ENCODE measurements at regions not wholly inside any gene's neighbourhood (a gene's known extent, or its start where the extent isn't known, plus 50 kb on each side); places are given as distances from the start of the nearest gene placed in this dataset.

DNA sequence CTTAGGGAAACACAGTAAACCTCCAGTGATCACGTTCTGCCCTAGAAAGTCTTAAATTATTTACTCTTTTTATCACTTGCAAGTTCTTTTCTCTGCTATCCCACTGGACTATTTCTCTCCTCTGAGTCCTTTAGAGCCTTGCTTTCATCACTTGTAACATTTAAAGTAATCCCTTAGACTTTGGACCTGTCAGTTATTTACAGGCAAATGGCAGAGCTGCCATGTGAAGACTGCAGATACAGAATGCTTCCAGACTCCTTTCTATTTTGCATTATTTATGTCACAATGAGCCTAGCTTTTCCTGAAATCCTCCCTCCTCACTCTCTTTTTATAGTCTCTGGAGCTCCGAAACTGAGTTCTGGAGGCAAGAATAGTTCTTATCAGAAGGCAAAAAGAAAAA is 325.6 kb upstream of the TRIB2 start:
- Histone ChIP-seq H3K27ac (no peak overlapping the region), H3K4me3 (no peak overlapping the region), H3K36me3 (replicated peaks in 1 of 2; ENCODE audit: insufficient read depth in 1 of 2, low read depth in 2 of 2) (no peaks in the 10 kb centered on the region), H3K27me3 (no peaks in the 10 kb centered on the region), H3K4me1 (no peaks in the 10 kb centered on the region), H3K9me3 (no peaks in the 10 kb centered on the region)
- intact Hi-C loops (cut with DNase I), result no loop called here
- TF ChIP-seq, protein P1, sequence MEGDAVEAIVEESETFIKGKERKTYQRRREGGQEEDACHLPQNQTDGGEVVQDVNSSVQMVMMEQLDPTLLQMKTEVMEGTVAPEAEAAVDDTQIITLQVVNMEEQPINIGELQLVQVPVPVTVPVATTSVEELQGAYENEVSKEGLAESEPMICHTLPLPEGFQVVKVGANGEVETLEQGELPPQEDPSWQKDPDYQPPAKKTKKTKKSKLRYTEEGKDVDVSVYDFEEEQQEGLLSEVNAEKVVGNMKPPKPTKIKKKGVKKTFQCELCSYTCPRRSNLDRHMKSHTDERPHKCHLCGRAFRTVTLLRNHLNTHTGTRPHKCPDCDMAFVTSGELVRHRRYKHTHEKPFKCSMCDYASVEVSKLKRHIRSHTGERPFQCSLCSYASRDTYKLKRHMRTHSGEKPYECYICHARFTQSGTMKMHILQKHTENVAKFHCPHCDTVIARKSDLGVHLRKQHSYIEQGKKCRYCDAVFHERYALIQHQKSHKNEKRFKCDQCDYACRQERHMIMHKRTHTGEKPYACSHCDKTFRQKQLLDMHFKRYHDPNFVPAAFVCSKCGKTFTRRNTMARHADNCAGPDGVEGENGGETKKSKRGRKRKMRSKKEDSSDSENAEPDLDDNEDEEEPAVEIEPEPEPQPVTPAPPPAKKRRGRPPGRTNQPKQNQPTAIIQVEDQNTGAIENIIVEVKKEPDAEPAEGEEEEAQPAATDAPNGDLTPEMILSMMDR (IDR thresholded peaks at IDR 0.05), result no peak
- no peak for TF ChIP-seq POLR2A (IDR thresholded peaks at IDR 0.05)
- ATAC-seq, result no peak
- no peak for DNase-seq
- 42 to 62% methylated on average over 2 of the region's 2 CpGs for WGBS, 2 donors

DNA sequence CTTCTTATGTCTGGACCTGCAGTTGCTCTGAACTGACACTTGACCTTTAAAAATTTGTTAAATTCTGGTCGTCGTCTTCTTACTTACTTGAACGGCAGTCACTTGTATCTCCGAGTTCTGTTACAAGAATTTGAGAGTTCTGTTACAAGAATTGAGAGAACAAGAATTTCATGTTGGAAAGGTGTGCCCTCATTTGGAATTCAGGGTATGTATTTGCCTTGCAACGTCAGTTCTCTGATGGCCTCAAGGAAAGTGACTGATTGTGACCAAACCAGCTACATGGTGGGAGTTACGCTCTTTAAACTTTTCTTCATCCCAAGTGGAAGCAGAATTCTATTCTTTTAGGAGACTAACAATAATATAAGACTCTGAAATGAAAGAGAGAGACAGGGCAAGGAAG is 320.0 kb upstream of the TRIB2 start:
- no peak for DNase-seq
- H3K27me3 ChIP-seq, result no peaks in the 10 kb centered on the region
- H3K27ac ChIP-seq, result no peak overlapping the region
- H3K4me1 ChIP-seq, result no peaks in the 10 kb centered on the region
- whole genome bisulfite sequencing, 2 donors, result 77 to 82% methylated on average over 6 of the region's 6 CpGs
- no peak for ATAC-seq
- H3K4me3 ChIP-seq, result no peak overlapping the region
- intact Hi-C loops (cut with DNase I), result no loop called here
- H3K9me3 ChIP-seq, result no peaks in the 10 kb centered on the region
- no peak for TF ChIP-seq POLR2A (IDR thresholded peaks at IDR 0.05)
- TF ChIP-seq, protein P1 (IDR thresholded peaks at IDR 0.05), result no peak
- no peaks in the 10 kb centered on the region for H3K36me3 ChIP-seq (replicated peaks in 1 of 2; ENCODE audit: insufficient read depth in 1 of 2, low read depth in 2 of 2)

DNA sequence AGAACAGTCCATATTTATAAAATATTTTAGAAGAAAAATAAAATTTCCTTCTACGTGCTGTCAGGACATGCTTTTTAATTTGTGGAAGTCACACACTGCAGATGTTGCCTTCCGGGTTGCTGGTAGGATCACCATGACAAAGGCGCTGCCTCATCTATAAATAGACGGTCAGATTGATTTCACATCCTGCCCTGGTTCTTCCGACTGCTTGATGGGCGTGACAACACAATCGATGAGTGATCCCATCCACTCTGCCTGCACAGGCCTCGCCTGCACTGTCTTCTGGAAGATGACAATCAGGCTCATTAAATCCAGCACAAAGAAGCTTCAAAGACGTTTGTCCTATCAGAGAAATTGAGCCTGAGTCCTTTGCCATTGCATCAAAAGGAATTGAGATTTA is 318.9 kb upstream of the TRIB2 start:
- Histone ChIP-seq H3K4me1 (no peaks in the 10 kb centered on the region), H3K4me3 (no peak overlapping the region), H3K36me3 (replicated peaks in 1 of 2; ENCODE audit: insufficient read depth in 1 of 2, low read depth in 2 of 2) (no peaks in the 10 kb centered on the region), H3K27ac (no peak overlapping the region), H3K9me3 (no peaks in the 10 kb centered on the region), H3K27me3 (no peaks in the 10 kb centered on the region)
- ATAC-seq, result no peak
- DNase-seq, result no peak
- intact Hi-C loops (cut with DNase I), result no loop called here
- WGBS, 2 donors, result 71 to 79% methylated on average over 9 of the region's 9 CpGs
- TF ChIP-seq, protein P1 (IDR thresholded peaks at IDR 0.05), result no peak
- TF ChIP-seq POLR2A (IDR thresholded peaks at IDR 0.05), result no peak

DNA sequence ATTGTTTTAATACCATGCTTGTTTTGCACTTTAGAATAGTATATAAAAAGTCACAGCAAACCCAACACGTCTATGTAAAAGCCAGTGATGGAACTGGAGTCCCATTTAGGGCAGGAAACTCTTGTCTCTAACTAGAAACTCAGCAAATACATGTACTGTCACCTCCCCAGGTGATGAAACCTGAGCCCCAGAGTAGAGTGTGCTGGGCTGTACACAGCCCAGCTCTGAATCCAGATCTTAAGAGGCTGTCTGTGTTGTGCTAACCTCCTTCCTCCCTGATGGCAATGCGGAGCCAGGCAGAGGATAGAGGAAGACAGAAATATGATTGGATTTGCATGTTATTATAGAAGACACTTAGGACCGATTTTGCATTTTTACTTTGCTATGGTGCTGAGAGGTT is 317.5 kb upstream of the TRIB2 start:
- no peak for DNase-seq
- TF ChIP-seq POLR2A (IDR thresholded peaks at IDR 0.05), result no peak
- WGBS, 2 donors, result 61 to 71% methylated on average over 3 of the region's 3 CpGs
- Histone ChIP-seq H3K27ac (no peak overlapping the region), H3K9me3 (no peaks in the 10 kb centered on the region), H3K4me1 (no peaks in the 10 kb centered on the region), H3K36me3 (replicated peaks in 1 of 2; ENCODE audit: insufficient read depth in 1 of 2, low read depth in 2 of 2) (no peaks in the 10 kb centered on the region), H3K4me3 (no peak overlapping the region), H3K27me3 (no peaks in the 10 kb centered on the region)
- intact Hi-C loops (cut with DNase I), result no loop called here
- no peak for ATAC-seq

DNA sequence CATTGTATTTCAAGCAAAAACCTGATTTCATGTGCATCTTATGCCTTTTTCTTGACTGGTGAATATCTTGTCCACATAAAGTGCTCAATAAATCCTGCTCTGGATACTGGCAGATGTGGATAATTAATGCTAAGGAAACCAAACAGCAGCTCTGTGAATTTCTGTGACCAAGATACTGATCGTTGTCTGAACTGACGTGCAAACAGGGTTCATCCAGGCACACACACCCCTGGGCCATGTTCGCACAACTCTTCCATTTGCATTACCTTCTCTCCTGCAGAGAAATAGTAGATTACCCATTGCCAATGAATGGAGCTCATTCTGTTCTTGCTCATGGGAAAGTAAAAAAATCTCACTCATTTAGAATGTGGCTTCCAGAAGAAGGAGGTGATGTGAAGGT is 316.2 kb upstream of the TRIB2 start:
- Histone ChIP-seq H3K27ac (no peak overlapping the region), H3K4me1 (no peaks in the 10 kb centered on the region), H3K4me3 (no peak overlapping the region), H3K9me3 (no peaks in the 10 kb centered on the region), H3K27me3 (no peaks in the 10 kb centered on the region), H3K36me3 (replicated peaks in 1 of 2; ENCODE audit: insufficient read depth in 1 of 2, low read depth in 2 of 2) (no peaks in the 10 kb centered on the region)
- DNase-seq (no peak), ATAC-seq (no peak)
- 82 to 88% methylated on average over 3 of the region's 3 CpGs for WGBS, 2 donors
- intact Hi-C loops (cut with DNase I), result no loop called here
- TF ChIP-seq, protein P1 (IDR thresholded peaks at IDR 0.05), result no peak
- TF ChIP-seq POLR2A (IDR thresholded peaks at IDR 0.05), result no peak
